ENCODE measurements at regions not wholly inside any gene's neighbourhood (a gene's known extent, or its start where the extent isn't known, plus 50 kb on each side); places are given as distances from the start of the nearest gene placed in this dataset.
"Not testable (repeated sequence)": the region's sequence is repeated elsewhere in the genome, so short reads cannot be mapped to it uniquely, and the experiment has no call there.

GRCh38 chr1:146278758-146279157 lies 49.9 kb upstream of the NOTCH2NLA start:
- TF ChIP-seq, protein P1, sequence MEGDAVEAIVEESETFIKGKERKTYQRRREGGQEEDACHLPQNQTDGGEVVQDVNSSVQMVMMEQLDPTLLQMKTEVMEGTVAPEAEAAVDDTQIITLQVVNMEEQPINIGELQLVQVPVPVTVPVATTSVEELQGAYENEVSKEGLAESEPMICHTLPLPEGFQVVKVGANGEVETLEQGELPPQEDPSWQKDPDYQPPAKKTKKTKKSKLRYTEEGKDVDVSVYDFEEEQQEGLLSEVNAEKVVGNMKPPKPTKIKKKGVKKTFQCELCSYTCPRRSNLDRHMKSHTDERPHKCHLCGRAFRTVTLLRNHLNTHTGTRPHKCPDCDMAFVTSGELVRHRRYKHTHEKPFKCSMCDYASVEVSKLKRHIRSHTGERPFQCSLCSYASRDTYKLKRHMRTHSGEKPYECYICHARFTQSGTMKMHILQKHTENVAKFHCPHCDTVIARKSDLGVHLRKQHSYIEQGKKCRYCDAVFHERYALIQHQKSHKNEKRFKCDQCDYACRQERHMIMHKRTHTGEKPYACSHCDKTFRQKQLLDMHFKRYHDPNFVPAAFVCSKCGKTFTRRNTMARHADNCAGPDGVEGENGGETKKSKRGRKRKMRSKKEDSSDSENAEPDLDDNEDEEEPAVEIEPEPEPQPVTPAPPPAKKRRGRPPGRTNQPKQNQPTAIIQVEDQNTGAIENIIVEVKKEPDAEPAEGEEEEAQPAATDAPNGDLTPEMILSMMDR (IDR thresholded peaks at IDR 0.05), result not testable (repeated sequence)
- not testable (repeated sequence) for TF ChIP-seq POLR2A (IDR thresholded peaks at IDR 0.05; ENCODE audit: low read length); MAZ (IDR thresholded peaks at IDR 0.05; ENCODE audit: borderline replicate concordance, low read depth, low read length); CEBPB (IDR thresholded peaks at IDR 0.05); ZSCAN20 (CRISPR knock-in tag; IDR thresholded peaks at IDR 0.05); CBX2 (IDR thresholded peaks at IDR 0.05; ENCODE audit: borderline replicate concordance, low read depth); REST (IDR thresholded peaks at IDR 0.05); RFX5 (IDR thresholded peaks at IDR 0.05); EP300 (IDR thresholded peaks at IDR 0.05); JUN (IDR thresholded peaks at IDR 0.05); NFE2L2 (conservative IDR thresholded peaks at IDR 0.05; ENCODE audit: low read length)
- TF ChIP-seq, protein P2, sequence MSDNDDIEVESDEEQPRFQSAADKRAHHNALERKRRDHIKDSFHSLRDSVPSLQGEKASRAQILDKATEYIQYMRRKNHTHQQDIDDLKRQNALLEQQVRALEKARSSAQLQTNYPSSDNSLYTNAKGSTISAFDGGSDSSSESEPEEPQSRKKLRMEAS (IDR thresholded peaks at IDR 0.05), result not testable (repeated sequence)

All from A549 (cell line).